ENCODE measurements at regions not wholly inside any gene's neighbourhood (a gene's known extent, or its start where the extent isn't known, plus 50 kb on each side); places are given as distances from the start of the nearest gene placed in this dataset.
A peak's percentile ranks its signal among the peaks of the same experiment; 100 is the strongest.

- no peak overlapping the region for H3K27ac ChIP-seq (ENCODE audit: low read depth, low read length)
- H3K9ac ChIP-seq (ENCODE audit: low read depth in 1 of 3, low read length in 3 of 3) = no peak overlapping the region
- H3K4me3 ChIP-seq (ENCODE audit: low read length in 3 of 3) = no peak overlapping the region
- H3K36me3 ChIP-seq (ENCODE audit: control insufficient read depth in 3 of 3, insufficient read depth in 3 of 3, low read length in 3 of 3) = no peaks in the 10 kb centered on the region
- peaks cover 0 to 7% (median 2%) of the 10 kb centered on the region in 3 donors for H3K4me1 ChIP-seq (ENCODE audit: control insufficient read depth in 3 of 3, insufficient read depth in 3 of 3, low read length in 3 of 3)
- no peaks in the 10 kb centered on the region for H3K9me3 ChIP-seq (ENCODE audit: control insufficient read depth in 3 of 3, low read length in 3 of 3)
- H3K27me3 ChIP-seq (ENCODE audit: control insufficient read depth in 3 of 3, insufficient read depth in 3 of 3, low read length in 3 of 3) = peaks cover 3 to 19% (median 7%) of the 10 kb centered on the region in 3 donors
These were observed 57.4 kb upstream of the COX10 start for GRCh38 chr17:14011740-14012405.

- no peak overlapping the region for H3K9ac ChIP-seq (ENCODE audit: low read depth in 1 of 3, low read length in 3 of 3)
- no peaks in the 10 kb centered on the region for H3K36me3 ChIP-seq (ENCODE audit: control insufficient read depth in 3 of 3, insufficient read depth in 3 of 3, low read length in 3 of 3)
- no peak overlapping the region for H3K4me3 ChIP-seq (ENCODE audit: low read length in 3 of 3)
- no peak overlapping the region for H3K27ac ChIP-seq (ENCODE audit: low read depth, low read length)
- peaks cover 3 to 19% (median 10%) of the 10 kb centered on the region in 3 donors for H3K27me3 ChIP-seq (ENCODE audit: control insufficient read depth in 3 of 3, insufficient read depth in 3 of 3, low read length in 3 of 3)
- H3K4me1 ChIP-seq (ENCODE audit: control insufficient read depth in 3 of 3, insufficient read depth in 3 of 3, low read length in 3 of 3) = peaks cover 0 to 7% (median 2%) of the 10 kb centered on the region in 3 donors
- no peaks in the 10 kb centered on the region for H3K9me3 ChIP-seq (ENCODE audit: control insufficient read depth in 3 of 3, low read length in 3 of 3)
These were observed 54.6 kb upstream of the COX10 start for GRCh38 chr17:14014657-14015056.

- peak overlapping the region; percentile 12 to 48 (median 14) for H3K4me3 ChIP-seq (ENCODE audit: low read length in 3 of 3)
- H3K27me3 ChIP-seq (ENCODE audit: control insufficient read depth in 3 of 3, insufficient read depth in 3 of 3, low read length in 3 of 3) = peaks cover 3 to 19% (median 10%) of the 10 kb centered on the region in 3 donors
- no peaks in the 10 kb centered on the region for H3K9me3 ChIP-seq (ENCODE audit: control insufficient read depth in 3 of 3, low read length in 3 of 3)
- H3K36me3 ChIP-seq (ENCODE audit: control insufficient read depth in 3 of 3, insufficient read depth in 3 of 3, low read length in 3 of 3) = no peaks in the 10 kb centered on the region
- peak overlapping the region in 1 of 3 donors; percentile 45 for H3K9ac ChIP-seq (ENCODE audit: low read depth in 1 of 3, low read length in 3 of 3)
- H3K4me1 ChIP-seq (ENCODE audit: control insufficient read depth in 3 of 3, insufficient read depth in 3 of 3, low read length in 3 of 3) = peaks cover 0 to 7% (median 2%) of the 10 kb centered on the region in 3 donors
- H3K27ac ChIP-seq (ENCODE audit: low read depth, low read length) = no peak overlapping the region
These were observed 54.0 kb upstream of the COX10 start for GRCh38 chr17:14015271-14015670.

- Histone ChIP-seq H3K4me3 (ENCODE audit: low read length in 3 of 3) (no peak overlapping the region), H3K36me3 (ENCODE audit: control insufficient read depth in 3 of 3, insufficient read depth in 3 of 3, low read length in 3 of 3) (no peaks in the 10 kb centered on the region), H3K27me3 (ENCODE audit: control insufficient read depth in 3 of 3, insufficient read depth in 3 of 3, low read length in 3 of 3) (peaks cover 3 to 19% (median 10%) of the 10 kb centered on the region in 3 donors), H3K9me3 (ENCODE audit: control insufficient read depth in 3 of 3, low read length in 3 of 3) (no peaks in the 10 kb centered on the region), H3K9ac (ENCODE audit: low read depth in 1 of 3, low read length in 3 of 3) (no peak overlapping the region), H3K4me1 (ENCODE audit: control insufficient read depth in 3 of 3, insufficient read depth in 3 of 3, low read length in 3 of 3) (peaks cover 0 to 5% (median 2%) of the 10 kb centered on the region in 3 donors), H3K27ac (ENCODE audit: low read depth, low read length) (no peak overlapping the region)
These were observed 52.4 kb upstream of the COX10 start for GRCh38 chr17:14016858-14017257.

DNA sequence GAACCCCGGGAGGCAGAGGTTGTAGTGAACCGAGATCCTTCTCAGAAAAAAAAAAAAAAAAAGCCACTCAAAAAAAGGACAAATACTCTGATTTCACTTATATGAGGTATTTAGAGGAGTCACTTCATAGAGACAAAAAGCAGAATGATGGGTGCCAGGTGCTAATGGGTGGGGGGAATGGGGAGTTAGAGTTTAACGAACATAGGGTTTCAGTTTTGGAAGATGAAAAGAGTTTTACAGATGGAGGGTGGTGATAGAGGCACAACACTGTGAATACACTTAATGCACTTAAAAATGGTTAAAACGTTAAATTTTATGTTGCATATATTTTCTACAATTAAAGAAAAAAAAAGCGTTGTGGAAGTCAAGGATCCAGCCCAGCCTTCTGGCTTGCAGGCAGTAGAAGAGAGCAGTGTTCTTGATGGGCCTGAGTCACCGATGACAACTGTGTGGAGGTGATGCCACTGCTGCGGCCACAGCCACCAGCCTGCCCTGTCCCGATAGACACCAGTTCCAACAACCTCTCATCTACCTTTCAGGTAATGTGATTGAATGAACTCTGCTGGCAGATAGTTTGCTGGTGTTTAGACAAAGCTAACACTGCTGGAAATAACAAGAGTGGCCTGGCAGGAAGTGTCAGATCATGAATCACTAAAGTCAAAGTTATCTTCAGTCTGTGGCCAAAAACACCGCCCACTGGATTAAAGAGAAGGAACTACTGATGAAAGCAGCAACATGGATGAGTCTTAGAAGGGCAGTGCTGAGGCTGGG is 49.9 kb upstream of the COX10 start:
- no peak overlapping the region for H3K9ac ChIP-seq (ENCODE audit: low read depth in 1 of 3, low read length in 3 of 3)
- H3K4me3 ChIP-seq (ENCODE audit: low read length in 3 of 3) = no peak overlapping the region
- peaks cover 3 to 16% (median 10%) of the 10 kb centered on the region in 3 donors for H3K27me3 ChIP-seq (ENCODE audit: control insufficient read depth in 3 of 3, insufficient read depth in 3 of 3, low read length in 3 of 3)
- no peak overlapping the region for H3K27ac ChIP-seq (ENCODE audit: low read depth, low read length)
- no peaks in the 10 kb centered on the region for H3K9me3 ChIP-seq (ENCODE audit: control insufficient read depth in 3 of 3, low read length in 3 of 3)
- peaks cover 0 to 5% (median 2%) of the 10 kb centered on the region in 3 donors for H3K4me1 ChIP-seq (ENCODE audit: control insufficient read depth in 3 of 3, insufficient read depth in 3 of 3, low read length in 3 of 3)
- H3K36me3 ChIP-seq (ENCODE audit: control insufficient read depth in 3 of 3, insufficient read depth in 3 of 3, low read length in 3 of 3) = no peaks in the 10 kb centered on the region
